IMR-90 (cell line): ENCODE measurements at regions not wholly inside any gene's neighbourhood (a gene's known extent, or its start where the extent isn't known, plus 50 kb on each side); places are given as distances from the start of the nearest gene placed in this dataset.

ENCODE experiments used
- BHLHE40 ChIP-seq: fragments of 150-350 bp; IDR thresholded peaks from 2 replicates; pipeline ENCODE4 v1.6.1; 2016; ENCODE audit warnings: mild to moderate bottlenecking, low read depth, low read length
- CEBPB ChIP-seq: IDR thresholded peaks from 2 replicates; pipeline ENCODE4 v1.6.1; 2012; ENCODE audit warnings: low read depth, low read length, improper control_type of control experiment
- CHD1 ChIP-seq: IDR thresholded peaks from 2 replicates; pipeline ENCODE4 v1.6.1; 2012; ENCODE audit warnings: low read depth, low read length, improper control_type of control experiment
- FOS ChIP-seq: fragments of 150-350 bp; IDR thresholded peaks from 2 replicates; pipeline ENCODE4 v1.6.1; 2016; ENCODE audit warnings: low read depth, low read length
- MAFK ChIP-seq: IDR thresholded peaks from 2 replicates; pipeline ENCODE4 v1.6.1; 2012; ENCODE audit warnings: low read depth, low read length, improper control_type of control experiment
- MAZ ChIP-seq: IDR thresholded peaks from 2 replicates; pipeline ENCODE4 v1.6.1; 2012; ENCODE audit warnings: low read depth, mild to moderate bottlenecking, low read length, improper control_type of control experiment, moderate library complexity, borderline replicate concordance
- MXI1 ChIP-seq: IDR thresholded peaks from 2 replicates; pipeline ENCODE4 v1.6.1; 2012; ENCODE audit warnings: low read depth, mild to moderate bottlenecking, low read length, moderate library complexity, borderline replicate concordance
- POLR2A ChIP-seq: IDR thresholded peaks from 2 replicates; pipeline ENCODE4 v1.6.1; 2012; ENCODE audit warnings: mild to moderate bottlenecking, low read depth, low read length
- RAD21 ChIP-seq: IDR thresholded peaks from 2 replicates; pipeline ENCODE4 v1.6.1; 2012; ENCODE audit warnings: low read length, improper control_type of control experiment
- RCOR1 ChIP-seq: IDR thresholded peaks from 2 replicates; pipeline ENCODE4 v1.6.1; 2012; ENCODE audit warnings: mild to moderate bottlenecking, low read length, improper control_type of control experiment; ENCODE audit not compliant: insufficient replicate concordance
- TF ChIP-seq, protein P1 (sequence below): conservative IDR thresholded peaks from 2 replicates; pipeline ENCODE4 v1.5.1; 2012; ENCODE audit warnings: mild to moderate bottlenecking, low read depth, low read length, improper control_type of control experiment

DNA sequence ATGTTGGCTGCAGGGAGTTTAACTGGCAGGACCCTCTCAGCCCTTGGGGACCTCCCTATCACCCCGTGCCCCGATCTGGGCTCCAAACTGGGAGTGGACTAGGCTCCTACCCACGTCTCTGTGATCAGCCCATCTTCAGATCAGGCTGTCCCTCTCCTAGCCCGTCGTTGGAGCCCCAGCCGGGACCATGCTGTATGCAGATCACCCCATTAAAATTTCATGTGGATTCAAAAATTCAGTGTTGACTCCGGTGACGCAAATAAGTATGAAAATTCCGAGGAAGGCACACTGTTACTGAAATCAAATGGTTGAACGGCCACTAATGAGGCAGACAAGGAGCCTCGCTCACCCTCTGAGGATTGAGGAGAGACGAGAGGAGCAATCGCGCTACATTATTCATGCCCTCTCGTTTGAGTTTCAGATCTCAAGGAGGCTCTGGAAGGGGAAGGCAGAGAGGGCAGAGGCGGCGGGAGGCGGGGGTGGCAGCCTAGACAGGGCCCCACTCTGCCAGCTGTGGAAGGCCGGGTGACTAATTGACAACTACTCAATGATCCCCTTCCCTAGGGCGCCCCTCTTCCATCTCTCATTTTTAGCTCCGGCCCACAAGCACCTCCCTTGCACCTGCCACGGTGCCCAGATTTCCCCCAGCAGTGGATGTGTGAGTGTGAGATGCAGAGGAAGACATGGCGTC is 255.4 kb downstream of the MIAT start:
- TF ChIP-seq, protein P1, sequence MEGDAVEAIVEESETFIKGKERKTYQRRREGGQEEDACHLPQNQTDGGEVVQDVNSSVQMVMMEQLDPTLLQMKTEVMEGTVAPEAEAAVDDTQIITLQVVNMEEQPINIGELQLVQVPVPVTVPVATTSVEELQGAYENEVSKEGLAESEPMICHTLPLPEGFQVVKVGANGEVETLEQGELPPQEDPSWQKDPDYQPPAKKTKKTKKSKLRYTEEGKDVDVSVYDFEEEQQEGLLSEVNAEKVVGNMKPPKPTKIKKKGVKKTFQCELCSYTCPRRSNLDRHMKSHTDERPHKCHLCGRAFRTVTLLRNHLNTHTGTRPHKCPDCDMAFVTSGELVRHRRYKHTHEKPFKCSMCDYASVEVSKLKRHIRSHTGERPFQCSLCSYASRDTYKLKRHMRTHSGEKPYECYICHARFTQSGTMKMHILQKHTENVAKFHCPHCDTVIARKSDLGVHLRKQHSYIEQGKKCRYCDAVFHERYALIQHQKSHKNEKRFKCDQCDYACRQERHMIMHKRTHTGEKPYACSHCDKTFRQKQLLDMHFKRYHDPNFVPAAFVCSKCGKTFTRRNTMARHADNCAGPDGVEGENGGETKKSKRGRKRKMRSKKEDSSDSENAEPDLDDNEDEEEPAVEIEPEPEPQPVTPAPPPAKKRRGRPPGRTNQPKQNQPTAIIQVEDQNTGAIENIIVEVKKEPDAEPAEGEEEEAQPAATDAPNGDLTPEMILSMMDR = no peak
- TF ChIP-seq MAZ (no peak), CHD1 (no peak), RCOR1 (no peak), MAFK (no peak), FOS (no peak), POLR2A (no peak), MXI1 (no peak), BHLHE40 (no peak), CEBPB (no peak), RAD21 (no peak)
